HepG2 (cell line): ENCODE measurements at regions not wholly inside any gene's neighbourhood (a gene's known extent, or its start where the extent isn't known, plus 50 kb on each side); places are given as distances from the start of the nearest gene placed in this dataset.
A peak's percentile ranks its signal among the peaks of the same experiment; 100 is the strongest.

Source experiments
- AHDC1 ChIP-seq: sonication (generic); formaldehyde crosslinking; IDR thresholded peaks from 2 replicates; pipeline ENCODE4 v1.5.1; 2020; ENCODE audit warnings: mild to moderate bottlenecking, missing genetic modification reagents, borderline replicate concordance
- ELF3 ChIP-seq: IDR thresholded peaks from 2 replicates; pipeline ENCODE4 v1.6.1; 2016; ENCODE audit warnings: missing genetic modification reagents, missing compliant biosample characterization
- EP300 ChIP-seq, 3 experiments: sonication (generic) in 1 of 3; formaldehyde crosslinking in 1 of 3; IDR thresholded peaks; 2 replicates each; pipeline versions ENCODE4 v1.5.1 to v1.6.1; 2011 to 2020; ENCODE audit warnings: low read depth in 2 of 3, low read length in 2 of 3, borderline replicate concordance in 1 of 3, improper control_type of control experiment in 1 of 3, mild to moderate bottlenecking in 1 of 3, missing genetic modification reagents in 1 of 3, moderate library complexity in 1 of 3
- GATAD2A ChIP-seq: IDR thresholded peaks from 2 replicates; pipeline ENCODE4 v1.6.1; 2016
- JUN ChIP-seq: sonication (generic); formaldehyde crosslinking; IDR thresholded peaks from 2 replicates; pipeline ENCODE4 v1.4.0; 2020; ENCODE audit warnings: mild to moderate bottlenecking, missing genetic modification reagents
- KLF12 ChIP-seq: sonication (generic); formaldehyde crosslinking; IDR thresholded peaks from 2 replicates; pipeline ENCODE4 v1.4.0; 2020; ENCODE audit warnings: missing genetic modification reagents, borderline replicate concordance
- PTBP1 ChIP-seq: fragments of 200-400 bp; formaldehyde crosslinking; IDR thresholded peaks from 2 replicates; pipeline ENCODE4 v1.6.1; 2018; ENCODE audit warnings: low read length, low read depth; ENCODE audit not compliant: poor library complexity, severe bottlenecking
- SOX6 ChIP-seq, 2 experiments: fragments of 450-650 bp in 1 of 2; sonication (generic) in 1 of 2; formaldehyde crosslinking in 1 of 2; IDR thresholded peaks; 2 replicates each; pipeline versions ENCODE4 v1.4.0 to v1.6.1; 2017 to 2020; ENCODE audit warnings: antibody characterized with exemption in 1 of 2, mild to moderate bottlenecking in 1 of 2, missing genetic modification reagents in 1 of 2
- XRCC5 ChIP-seq: fragments of 200-400 bp; formaldehyde crosslinking; optimal IDR thresholded peaks from 2 replicates; pipeline ENCODE3; 2017; ENCODE audit warnings: mild to moderate bottlenecking, low read length
- ZC3H13 ChIP-seq: sonication (generic); formaldehyde crosslinking; IDR thresholded peaks from 2 replicates; pipeline ENCODE4 v1.8.1; 2023; ENCODE audit warnings: mild to moderate bottlenecking, missing genetic modification reagents, moderate library complexity
- ZMAT5 ChIP-seq: sonication (generic); formaldehyde crosslinking; IDR thresholded peaks from 2 replicates; pipeline ENCODE4 v1.5.0; 2020; ENCODE audit warnings: mild to moderate bottlenecking, low read depth, missing genetic modification reagents, borderline replicate concordance
- ZSCAN9 ChIP-seq: IDR thresholded peaks from 2 replicates; pipeline ENCODE4 v1.6.1; 2016; ENCODE audit warnings: borderline replicate concordance
- ZUFSP ChIP-seq: sonication (generic); formaldehyde crosslinking; IDR thresholded peaks from 2 replicates; pipeline ENCODE4 v1.9.0; 2021; ENCODE audit warnings: missing genetic modification reagents, mild to moderate bottlenecking, borderline replicate concordance
- TF ChIP-seq, protein P1 (sequence below): IDR thresholded peaks from 2 replicates; pipeline ENCODE4 v1.4.0; 2020; ENCODE audit warnings: mild to moderate bottlenecking, missing genetic modification reagents
- TF ChIP-seq, protein P2 (sequence below): sonication (generic); formaldehyde crosslinking; IDR thresholded peaks from 2 replicates; pipeline ENCODE4 v1.8.0; 2022; ENCODE audit warnings: mild to moderate bottlenecking, missing genetic modification reagents, moderate library complexity

- TF ChIP-seq ZC3H13 (CRISPR knock-in tag) (no peak), ZMAT5 (CRISPR knock-in tag) (no peak), ZUFSP (no peak), KLF12 (CRISPR knock-in tag) (no peak), ZSCAN9 (CRISPR knock-in tag) (no peak), GATAD2A (CRISPR knock-in tag) (peak; percentile 44), JUN (peak; percentile 36; the same call in 1 of the 2 replicates), XRCC5 (peak; percentile 20), EP300 (IDR thresholded peaks at IDR 0.05; ENCODE audit: low read depth in 2 of 2, low read length in 2 of 2) (peak in 1 of 2 experiments; percentile 66; a peak in 2 of 4 replicates), EP300 (CRISPR knock-in tag; IDR thresholded peaks at IDR 0.05; ENCODE audit: borderline replicate concordance) (no peak), SOX6 (IDR thresholded peaks at IDR 0.05) (no peak), SOX6 (CRISPR knock-in tag; IDR thresholded peaks at IDR 0.05) (peak; percentile 50; the same call in 1 of the 2 replicates), PTBP1 (no peak), ELF3 (peak; percentile 32; the same call in 1 of the 2 replicates), AHDC1 (peak; percentile 53; the same call in 1 of the 2 replicates)
- TF ChIP-seq, protein P1, sequence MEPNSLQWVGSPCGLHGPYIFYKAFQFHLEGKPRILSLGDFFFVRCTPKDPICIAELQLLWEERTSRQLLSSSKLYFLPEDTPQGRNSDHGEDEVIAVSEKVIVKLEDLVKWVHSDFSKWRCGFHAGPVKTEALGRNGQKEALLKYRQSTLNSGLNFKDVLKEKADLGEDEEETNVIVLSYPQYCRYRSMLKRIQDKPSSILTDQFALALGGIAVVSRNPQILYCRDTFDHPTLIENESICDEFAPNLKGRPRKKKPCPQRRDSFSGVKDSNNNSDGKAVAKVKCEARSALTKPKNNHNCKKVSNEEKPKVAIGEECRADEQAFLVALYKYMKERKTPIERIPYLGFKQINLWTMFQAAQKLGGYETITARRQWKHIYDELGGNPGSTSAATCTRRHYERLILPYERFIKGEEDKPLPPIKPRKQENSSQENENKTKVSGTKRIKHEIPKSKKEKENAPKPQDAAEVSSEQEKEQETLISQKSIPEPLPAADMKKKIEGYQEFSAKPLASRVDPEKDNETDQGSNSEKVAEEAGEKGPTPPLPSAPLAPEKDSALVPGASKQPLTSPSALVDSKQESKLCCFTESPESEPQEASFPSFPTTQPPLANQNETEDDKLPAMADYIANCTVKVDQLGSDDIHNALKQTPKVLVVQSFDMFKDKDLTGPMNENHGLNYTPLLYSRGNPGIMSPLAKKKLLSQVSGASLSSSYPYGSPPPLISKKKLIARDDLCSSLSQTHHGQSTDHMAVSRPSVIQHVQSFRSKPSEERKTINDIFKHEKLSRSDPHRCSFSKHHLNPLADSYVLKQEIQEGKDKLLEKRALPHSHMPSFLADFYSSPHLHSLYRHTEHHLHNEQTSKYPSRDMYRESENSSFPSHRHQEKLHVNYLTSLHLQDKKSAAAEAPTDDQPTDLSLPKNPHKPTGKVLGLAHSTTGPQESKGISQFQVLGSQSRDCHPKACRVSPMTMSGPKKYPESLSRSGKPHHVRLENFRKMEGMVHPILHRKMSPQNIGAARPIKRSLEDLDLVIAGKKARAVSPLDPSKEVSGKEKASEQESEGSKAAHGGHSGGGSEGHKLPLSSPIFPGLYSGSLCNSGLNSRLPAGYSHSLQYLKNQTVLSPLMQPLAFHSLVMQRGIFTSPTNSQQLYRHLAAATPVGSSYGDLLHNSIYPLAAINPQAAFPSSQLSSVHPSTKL (CRISPR knock-in tag): peak; percentile 79
- TF ChIP-seq, protein P2, sequence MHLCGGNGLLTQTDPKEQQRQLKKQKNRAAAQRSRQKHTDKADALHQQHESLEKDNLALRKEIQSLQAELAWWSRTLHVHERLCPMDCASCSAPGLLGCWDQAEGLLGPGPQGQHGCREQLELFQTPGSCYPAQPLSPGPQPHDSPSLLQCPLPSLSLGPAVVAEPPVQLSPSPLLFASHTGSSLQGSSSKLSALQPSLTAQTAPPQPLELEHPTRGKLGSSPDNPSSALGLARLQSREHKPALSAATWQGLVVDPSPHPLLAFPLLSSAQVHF: no peak
Observed at GRCh38 chr2:181810823-181811695, 80.5 kb upstream of the ITPRID2 start (continued).
